ENCODE measurements at regions not wholly inside any gene's neighbourhood (a gene's known extent, or its start where the extent isn't known, plus 50 kb on each side); places are given as distances from the start of the nearest gene placed in this dataset.

DNA sequence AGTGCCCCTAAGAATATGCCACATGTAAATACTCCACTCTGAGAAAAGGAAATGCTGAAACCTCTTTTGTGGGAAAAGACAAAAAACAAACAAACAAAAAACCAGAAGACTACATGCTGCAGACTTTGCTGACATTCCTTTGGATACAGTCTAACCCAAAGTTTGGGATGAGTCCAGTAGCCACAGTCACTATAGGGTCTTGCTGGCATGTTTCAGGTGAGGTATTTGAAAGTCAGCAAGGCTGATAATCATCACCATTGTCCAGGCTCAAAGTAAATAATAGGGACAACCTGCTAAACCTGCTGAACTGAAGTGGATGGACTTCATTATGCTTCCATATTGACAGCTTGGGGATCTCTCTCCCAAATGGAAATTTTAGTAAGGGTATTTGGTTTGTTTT, 1087.0 kb upstream of the LRRTM3 start:
- no peaks in the 10 kb centered on the region for H3K9me3 Mint-ChIP-seq (ENCODE audit: unreplicated experiment)
- no peaks in the 10 kb centered on the region for H3K4me1 Mint-ChIP-seq (ENCODE audit: insufficient read depth, unreplicated experiment)
- TF ChIP-seq, protein P1, sequence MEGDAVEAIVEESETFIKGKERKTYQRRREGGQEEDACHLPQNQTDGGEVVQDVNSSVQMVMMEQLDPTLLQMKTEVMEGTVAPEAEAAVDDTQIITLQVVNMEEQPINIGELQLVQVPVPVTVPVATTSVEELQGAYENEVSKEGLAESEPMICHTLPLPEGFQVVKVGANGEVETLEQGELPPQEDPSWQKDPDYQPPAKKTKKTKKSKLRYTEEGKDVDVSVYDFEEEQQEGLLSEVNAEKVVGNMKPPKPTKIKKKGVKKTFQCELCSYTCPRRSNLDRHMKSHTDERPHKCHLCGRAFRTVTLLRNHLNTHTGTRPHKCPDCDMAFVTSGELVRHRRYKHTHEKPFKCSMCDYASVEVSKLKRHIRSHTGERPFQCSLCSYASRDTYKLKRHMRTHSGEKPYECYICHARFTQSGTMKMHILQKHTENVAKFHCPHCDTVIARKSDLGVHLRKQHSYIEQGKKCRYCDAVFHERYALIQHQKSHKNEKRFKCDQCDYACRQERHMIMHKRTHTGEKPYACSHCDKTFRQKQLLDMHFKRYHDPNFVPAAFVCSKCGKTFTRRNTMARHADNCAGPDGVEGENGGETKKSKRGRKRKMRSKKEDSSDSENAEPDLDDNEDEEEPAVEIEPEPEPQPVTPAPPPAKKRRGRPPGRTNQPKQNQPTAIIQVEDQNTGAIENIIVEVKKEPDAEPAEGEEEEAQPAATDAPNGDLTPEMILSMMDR (IDR thresholded peaks at IDR 0.05; ENCODE audit: unreplicated experiment) = no peak
- H3K27ac Mint-ChIP-seq (ENCODE audit: low read depth, unreplicated experiment) = no peak overlapping the region
- H3K27me3 Mint-ChIP-seq (ENCODE audit: insufficient read depth, unreplicated experiment) = no peaks in the 10 kb centered on the region
- H3K4me3 Mint-ChIP-seq (ENCODE audit: unreplicated experiment) = no peak overlapping the region
- POLR2A ChIA-PET = no interaction called here
- intact Hi-C loops (cut with micrococcal nuclease) = no loop called here
- DNase-seq (ENCODE audit: unreplicated experiment) = no peak
- CTCF ChIA-PET = no interaction called here
- BruUV-seq (replicated peaks) = no TSS peak
- H3K36me3 Mint-ChIP-seq (ENCODE audit: insufficient read depth, unreplicated experiment) = no peaks in the 10 kb centered on the region

DNA sequence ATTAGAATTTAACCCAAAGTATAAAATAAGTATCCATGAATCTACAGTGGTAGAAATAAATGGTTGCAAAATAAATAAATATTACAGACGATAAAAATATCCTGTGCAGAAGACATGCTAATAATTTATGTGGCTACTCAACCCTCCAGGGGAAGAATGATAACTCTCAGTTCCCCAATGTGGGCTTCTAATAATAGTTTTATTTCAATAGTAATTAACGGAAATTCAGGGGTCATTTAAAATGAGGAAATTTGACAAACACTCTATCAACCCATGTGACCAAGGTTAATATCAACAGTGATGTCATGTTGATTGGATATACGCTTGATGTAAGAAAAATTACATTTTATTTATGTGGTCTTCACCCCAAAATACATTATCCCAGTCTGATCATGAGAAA, 1082.6 kb upstream of the LRRTM3 start:
- BruUV-seq (replicated peaks) = no TSS peak
- no peaks in the 10 kb centered on the region for H3K27me3 Mint-ChIP-seq (ENCODE audit: insufficient read depth, unreplicated experiment)
- TF ChIP-seq, protein P1 (IDR thresholded peaks at IDR 0.05; ENCODE audit: unreplicated experiment) = no peak
- intact Hi-C loops (cut with micrococcal nuclease) = no loop called here
- H3K9me3 Mint-ChIP-seq (ENCODE audit: unreplicated experiment) = no peaks in the 10 kb centered on the region
- no peak overlapping the region for H3K27ac Mint-ChIP-seq (ENCODE audit: low read depth, unreplicated experiment)
- H3K4me1 Mint-ChIP-seq (ENCODE audit: insufficient read depth, unreplicated experiment) = no peaks in the 10 kb centered on the region
- ChIA-PET CTCF (no interaction called here), POLR2A (no interaction called here)
- no peak for DNase-seq (ENCODE audit: unreplicated experiment)
- H3K4me3 Mint-ChIP-seq (ENCODE audit: unreplicated experiment) = no peak overlapping the region
- no peaks in the 10 kb centered on the region for H3K36me3 Mint-ChIP-seq (ENCODE audit: insufficient read depth, unreplicated experiment)

DNA sequence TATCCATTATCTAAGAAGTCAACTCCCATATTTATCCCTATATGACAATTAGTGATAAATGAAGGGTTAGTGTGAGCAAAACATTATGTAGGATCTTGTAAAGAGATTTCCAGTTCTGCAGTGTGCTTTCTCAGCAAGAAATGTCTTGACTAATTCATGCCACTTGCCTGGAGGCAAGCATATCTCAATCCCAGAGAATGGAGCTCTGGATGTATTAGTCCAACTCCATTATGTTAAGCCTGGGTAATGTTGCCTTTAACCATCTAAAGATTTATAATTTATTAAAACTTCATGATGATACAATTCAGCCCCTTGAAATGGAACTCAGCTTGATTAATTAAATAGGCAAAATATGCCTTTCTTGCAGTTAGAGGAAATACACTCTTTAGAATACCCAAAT, 1079.9 kb upstream of the LRRTM3 start:
- BruUV-seq (replicated peaks) = no TSS peak
- no peaks in the 10 kb centered on the region for H3K9me3 Mint-ChIP-seq (ENCODE audit: unreplicated experiment)
- H3K27me3 Mint-ChIP-seq (ENCODE audit: insufficient read depth, unreplicated experiment) = no peaks in the 10 kb centered on the region
- TF ChIP-seq, protein P1 (IDR thresholded peaks at IDR 0.05; ENCODE audit: unreplicated experiment) = no peak
- CTCF ChIA-PET = no interaction called here
- intact Hi-C loops (cut with micrococcal nuclease) = no loop called here
- no peaks in the 10 kb centered on the region for H3K36me3 Mint-ChIP-seq (ENCODE audit: insufficient read depth, unreplicated experiment)
- H3K4me1 Mint-ChIP-seq (ENCODE audit: insufficient read depth, unreplicated experiment) = no peaks in the 10 kb centered on the region
- no peak overlapping the region for H3K4me3 Mint-ChIP-seq (ENCODE audit: unreplicated experiment)
- POLR2A ChIA-PET = no interaction called here
- DNase-seq (ENCODE audit: unreplicated experiment) = no peak
- H3K27ac Mint-ChIP-seq (ENCODE audit: low read depth, unreplicated experiment) = no peak overlapping the region

DNA sequence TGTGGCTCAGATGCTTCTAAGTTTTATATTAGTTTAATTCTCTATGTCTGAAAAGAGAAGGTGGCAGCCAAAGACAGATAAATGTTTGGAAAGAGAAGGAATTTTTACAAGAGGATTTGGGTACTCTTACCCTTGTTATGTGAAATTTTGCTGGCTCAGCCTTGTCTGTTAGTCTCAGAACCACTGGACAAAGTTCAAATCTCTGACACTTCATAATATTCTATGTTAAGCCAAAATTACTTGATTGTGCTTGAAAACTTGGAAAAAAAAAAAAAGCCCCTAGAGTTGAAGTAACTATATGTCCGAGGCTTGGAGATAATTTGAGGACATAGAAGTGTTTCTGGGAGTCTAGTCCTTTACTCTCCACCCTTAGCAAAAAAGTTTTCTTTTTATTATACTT, 1079.3 kb upstream of the LRRTM3 start:
- DNase-seq (ENCODE audit: unreplicated experiment) = no peak
- Mint-ChIP-seq H3K4me3 (ENCODE audit: unreplicated experiment) (no peak overlapping the region), H3K27ac (ENCODE audit: low read depth, unreplicated experiment) (no peak overlapping the region), H3K36me3 (ENCODE audit: insufficient read depth, unreplicated experiment) (no peaks in the 10 kb centered on the region), H3K9me3 (ENCODE audit: unreplicated experiment) (no peaks in the 10 kb centered on the region), H3K4me1 (ENCODE audit: insufficient read depth, unreplicated experiment) (no peaks in the 10 kb centered on the region), H3K27me3 (ENCODE audit: insufficient read depth, unreplicated experiment) (no peaks in the 10 kb centered on the region)
- no TSS peak for BruUV-seq (replicated peaks)
- POLR2A ChIA-PET = no interaction called here
- TF ChIP-seq, protein P1 (IDR thresholded peaks at IDR 0.05; ENCODE audit: unreplicated experiment) = no peak
- intact Hi-C loops (cut with micrococcal nuclease) = no loop called here
- CTCF ChIA-PET = interaction anchor here (0.6 kb wide), 1 partner anchor 11 kb away, joined by 3 read pairs; no protein-coding TSS in a partner anchor

All from MCF 10A (cell line).